HG03103 (cell line): ENCODE measurements at regions not wholly inside any gene's neighbourhood (a gene's known extent, or its start where the extent isn't known, plus 50 kb on each side); places are given as distances from the start of the nearest gene placed in this dataset.

Experiments
- ATAC-seq: cut with Tn5 transposase; IDR thresholded peaks from one replicate; pipeline ENCODE4 v1.9.1; 2021; ENCODE audit warnings: low read depth; ENCODE audit not compliant: unreplicated experiment

DNA sequence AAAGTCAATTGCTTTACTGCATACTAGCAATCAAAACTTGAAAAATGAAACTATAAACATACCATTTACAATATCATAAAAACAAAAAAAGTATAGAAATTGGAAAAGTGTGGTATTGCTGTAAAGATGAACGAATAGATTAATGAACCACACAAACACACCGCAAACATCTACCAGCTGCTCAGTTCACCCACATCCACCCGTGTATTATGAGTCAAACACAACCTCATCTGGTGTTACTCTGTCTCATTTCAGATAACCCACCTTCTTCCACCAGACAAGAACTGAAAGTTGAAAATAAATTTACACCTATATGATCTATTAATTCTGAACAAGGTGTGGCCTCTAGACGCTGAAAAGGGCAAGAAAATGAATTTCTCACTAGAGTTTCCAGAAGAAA lies 53.3 kb downstream of the BLID start:
- ATAC-seq = no peak

DNA sequence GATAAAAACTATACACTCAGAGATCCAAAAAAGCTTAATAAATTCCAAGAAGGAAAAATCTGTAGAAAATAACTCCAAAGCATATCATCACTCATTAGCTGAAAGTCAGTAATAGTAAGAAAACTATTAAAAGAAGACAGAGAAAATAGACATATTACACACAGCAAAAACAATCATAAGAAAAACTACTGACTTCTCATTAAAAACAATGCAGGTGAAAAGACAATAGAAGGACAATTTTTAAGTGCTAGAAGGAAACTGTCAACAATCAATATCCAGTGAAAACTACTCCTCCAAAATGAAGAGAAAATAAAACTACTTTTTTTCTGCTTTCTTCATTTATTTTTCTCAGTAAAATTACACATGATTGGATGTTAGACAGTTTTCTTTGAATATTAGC lies 56.5 kb downstream of the BLID start:
- ATAC-seq = no peak

DNA sequence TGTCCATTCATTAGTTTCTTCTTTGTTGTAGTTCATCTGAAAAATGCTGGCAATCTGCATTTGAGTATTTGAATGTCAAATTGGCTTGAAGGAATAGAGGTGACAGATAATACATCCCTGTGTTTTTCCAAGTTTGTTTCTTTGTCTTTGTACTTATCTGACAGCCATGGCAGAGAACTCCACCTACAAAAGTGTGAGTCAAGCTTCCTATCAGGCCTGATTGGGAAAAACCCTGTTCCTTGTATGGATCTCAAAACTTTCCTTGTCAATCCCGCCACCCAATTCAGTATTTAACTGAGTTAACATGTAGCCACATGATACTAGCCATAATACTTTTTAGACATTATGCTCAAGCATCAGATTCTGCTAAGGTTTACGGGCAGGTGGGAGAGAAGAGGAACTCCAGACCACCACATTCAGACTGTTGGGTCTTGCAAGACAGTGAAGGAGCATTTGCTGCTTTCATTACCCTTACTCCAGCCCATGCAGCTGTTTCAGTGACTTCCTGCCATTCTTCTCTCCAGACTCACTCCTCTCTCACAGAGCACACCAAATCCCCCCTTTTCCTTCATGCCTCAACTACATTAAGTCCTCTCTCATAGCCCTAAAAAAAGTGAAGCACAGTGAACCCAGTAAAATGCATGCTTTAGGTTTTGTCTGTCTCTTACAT lies 65.9 kb downstream of the BLID start:
- no peak for ATAC-seq

DNA sequence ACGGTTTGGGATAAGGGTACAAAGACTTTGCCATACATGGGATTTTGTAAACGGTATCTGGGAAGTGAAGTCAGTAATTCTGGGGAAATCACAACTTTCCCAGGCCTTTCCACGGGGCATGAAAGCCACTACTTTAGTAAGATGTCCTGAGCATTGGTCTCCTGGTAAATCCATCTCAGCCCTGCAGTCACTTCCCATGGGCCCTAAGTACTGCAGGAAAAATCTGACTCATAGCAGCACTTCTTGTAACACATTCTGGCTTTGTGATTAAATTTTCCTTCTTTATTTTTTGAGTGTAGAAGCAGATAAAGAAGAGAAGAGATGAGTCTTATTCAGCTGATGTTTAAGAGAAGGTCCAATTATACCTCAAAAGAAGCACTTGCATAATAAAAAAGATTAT lies 67.6 kb downstream of the BLID start:
- ATAC-seq = no peak

DNA sequence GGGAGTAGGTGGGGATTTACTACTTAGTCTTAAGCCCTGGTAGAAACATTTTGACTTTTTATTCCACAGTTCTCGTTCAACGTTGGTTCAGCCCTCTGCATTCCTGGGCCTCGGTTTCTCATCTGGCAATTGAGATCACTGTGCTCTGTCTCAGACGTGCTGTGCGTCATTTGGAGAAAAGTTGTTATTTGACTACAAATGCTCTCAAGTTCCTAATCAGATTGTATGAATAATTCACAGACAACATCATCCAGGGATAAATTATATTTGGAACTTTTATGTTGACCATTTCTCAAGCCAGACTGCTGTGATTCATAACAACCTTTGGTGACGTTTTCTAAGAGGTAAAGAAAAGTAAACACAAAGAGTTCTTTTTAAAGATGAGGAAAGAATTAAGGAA lies 69.2 kb downstream of the BLID start:
- no peak for ATAC-seq

DNA sequence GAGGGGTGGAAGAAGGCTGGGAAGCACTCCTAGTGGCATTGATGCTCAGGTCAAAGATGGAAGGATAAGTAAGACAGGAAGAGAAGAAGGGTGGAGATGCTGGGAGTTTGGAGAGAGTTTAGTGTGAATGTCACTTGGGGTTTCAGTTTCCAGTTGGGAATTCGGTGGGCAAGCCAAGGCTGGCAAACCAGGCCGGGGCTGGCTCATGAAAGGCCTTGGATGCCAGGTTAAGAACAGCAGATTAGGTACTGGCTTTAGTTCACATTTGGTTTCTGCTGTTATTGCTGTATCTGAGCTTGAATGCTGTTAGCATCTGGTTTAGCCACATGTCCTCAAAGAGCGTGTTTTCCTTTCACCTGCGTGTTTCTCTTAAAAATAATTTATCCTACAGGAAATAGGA lies 69.6 kb downstream of the BLID start:
- no peak for ATAC-seq

DNA sequence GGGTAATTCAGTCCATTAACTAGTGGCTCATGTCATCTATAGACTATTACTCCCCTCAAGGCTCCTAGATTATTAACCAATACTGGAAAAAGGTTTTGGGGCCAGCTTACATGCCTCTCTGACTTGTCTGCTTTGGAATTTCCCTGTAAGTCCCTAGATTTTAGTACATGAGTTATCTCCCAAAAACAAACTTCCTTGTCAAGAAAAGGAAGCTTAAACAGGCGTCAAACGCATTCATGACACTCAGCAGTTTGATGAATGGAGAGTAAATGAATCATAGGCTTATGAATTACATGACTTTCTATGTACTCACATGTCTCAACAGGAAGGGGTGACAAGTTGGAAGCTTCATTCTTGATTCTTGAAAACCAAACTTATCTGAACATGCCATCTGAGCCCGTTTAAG lies 70.8 kb downstream of the BLID start:
- ATAC-seq = no peak

DNA sequence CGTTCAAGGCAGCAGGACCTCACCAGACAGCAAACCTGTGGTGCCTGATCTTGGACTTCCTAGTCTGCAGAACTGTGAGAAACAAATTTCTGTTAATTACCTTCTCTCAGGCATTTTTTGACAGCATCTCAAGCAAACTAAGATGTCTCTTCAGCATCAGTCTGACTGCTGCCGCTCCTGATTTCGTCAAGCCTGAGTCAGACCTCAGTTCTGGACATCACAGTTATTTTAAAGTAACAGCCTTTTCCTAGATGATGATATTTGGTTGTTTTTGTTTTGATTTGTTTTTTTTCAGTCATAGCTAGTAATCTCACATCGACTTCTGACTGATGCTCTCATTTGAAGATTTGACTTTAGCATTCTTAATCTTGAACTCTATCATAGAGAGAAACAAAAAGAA lies 71.9 kb downstream of the BLID start:
- ATAC-seq = no peak

DNA sequence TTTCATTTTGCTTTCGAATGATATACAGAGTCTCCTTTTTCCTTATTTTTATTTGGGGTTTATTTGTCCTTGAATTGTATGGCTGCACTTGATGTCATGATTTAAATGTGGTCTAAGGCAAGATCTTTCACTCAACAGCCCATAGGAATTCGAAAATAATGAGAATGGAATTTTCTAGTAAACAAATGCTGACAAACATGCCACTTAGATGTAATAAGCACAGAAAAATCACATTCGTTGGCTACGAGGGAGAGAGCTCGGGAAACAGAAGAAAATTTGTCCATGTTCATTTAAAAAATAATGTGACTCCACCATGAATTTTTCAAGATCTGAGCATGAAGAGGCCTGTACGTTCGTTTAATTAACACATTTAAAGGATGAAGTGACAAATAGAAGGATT lies 73.0 kb downstream of the BLID start:
- ATAC-seq = no peak

DNA sequence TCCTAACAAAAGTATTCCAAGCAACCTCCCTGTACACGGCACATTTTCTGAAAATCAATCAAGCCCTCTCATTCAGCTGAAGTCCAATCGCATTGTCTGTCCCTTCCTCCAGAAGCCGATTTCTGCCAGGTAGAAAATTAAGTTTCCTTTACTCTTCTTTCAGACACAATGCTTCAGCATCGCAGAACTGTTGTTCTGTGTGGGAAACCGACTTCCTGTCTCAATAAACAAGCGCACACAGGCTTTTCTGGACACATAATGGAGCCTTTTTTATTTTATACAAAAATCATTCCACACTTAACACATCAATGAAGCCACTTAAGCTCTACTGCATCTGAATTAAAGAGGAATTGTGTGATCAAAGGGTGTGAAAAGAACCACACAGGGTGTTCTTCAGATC lies 75.6 kb downstream of the BLID start:
- no peak for ATAC-seq

DNA sequence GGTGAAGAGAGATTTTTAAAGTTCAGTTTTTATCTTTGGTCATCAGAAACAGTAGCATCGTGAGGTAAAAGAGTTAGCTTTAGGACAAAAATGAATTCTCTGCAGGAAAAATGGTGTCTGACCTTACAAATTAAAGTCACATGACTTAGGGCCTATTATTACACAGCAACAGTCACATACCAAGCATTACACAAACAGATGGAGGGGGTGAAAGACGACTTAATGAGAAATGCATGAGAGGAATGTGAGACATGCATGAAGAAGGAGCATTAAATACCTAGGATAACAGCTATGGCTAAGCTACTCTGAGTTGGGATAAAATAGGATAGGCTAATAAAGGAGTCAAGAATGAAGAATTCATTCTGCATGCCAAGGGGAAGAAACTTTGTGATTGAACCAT lies 77.5 kb downstream of the BLID start:
- no peak for ATAC-seq

DNA sequence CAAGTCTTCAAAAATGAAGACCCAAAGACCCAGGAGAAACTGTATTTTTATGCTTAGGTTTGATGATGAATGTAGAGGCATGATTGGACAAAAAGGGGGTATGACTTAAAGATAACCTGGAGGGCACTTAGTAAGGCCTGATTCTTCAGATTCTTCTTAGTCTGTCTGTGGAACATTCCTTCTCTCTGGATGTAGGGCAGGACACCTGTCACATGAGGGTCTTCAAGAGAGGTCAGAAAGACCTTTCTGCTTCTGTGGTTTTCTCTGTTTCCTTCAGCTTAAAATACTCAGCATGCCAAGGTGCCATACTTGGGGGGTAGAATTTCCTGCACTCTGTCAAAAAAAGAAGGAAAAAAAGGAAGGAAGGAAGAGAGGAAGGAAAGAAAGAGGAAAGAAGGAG lies 78.1 kb downstream of the BLID start:
- no peak for ATAC-seq

DNA sequence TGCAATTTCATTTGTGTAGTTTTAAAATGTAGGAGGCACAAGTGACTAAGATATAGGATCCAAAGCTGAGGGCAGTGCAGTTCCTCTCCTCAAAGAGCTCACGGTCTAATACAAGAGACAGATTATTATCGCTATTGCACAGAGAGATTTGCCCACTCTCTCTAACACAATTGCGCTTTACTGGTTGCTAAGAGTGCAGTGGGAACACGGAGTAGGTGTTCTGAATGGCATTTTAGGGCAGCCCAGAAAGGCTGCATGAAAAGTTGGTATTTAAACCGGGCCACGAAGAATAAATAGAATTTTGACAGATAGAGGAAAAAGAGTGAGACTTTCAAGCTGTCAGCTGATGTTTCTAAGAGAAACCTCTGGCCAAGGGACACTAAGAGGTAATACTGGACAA lies 79.5 kb downstream of the BLID start:
- no peak for ATAC-seq

DNA sequence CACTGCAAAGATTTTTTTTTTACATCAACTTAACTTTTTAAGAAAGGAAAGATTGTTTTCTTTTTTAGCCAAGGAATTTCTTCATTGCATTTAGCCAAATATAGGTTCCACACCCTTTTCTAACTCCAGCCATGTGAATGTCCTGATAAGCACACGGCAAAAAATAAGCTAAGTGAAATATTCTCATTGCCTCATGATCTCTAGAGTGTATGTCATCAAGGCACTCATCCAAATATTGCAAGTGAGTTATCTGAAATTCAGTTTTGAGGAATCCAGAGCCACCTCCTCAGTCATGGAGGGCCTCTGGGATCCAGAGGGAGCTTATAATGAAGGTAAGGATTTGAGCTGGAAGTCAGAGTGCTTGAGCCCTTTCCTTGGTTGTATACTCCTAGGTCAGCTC lies 80.0 kb downstream of the BLID start:
- ATAC-seq = no peak

DNA sequence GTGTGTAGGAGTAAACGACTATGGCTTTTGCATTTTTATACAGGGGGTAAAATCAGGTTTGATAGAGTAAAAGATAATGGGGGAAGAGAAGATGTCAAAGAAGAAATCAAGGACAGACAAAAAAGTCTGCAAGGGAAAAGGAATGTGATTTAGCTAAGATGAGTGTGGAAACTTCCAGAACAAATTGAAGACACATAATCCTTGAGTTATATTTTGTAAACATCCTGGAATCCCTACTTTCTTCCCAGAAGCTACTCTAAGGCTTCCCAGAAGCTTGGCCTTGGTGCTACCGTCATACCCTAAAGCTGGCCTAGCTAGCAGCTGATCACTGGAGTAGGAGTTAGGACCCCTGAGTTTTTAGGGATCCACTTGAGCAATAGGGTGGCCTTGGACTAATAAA lies 82.4 kb downstream of the BLID start:
- no peak for ATAC-seq

DNA sequence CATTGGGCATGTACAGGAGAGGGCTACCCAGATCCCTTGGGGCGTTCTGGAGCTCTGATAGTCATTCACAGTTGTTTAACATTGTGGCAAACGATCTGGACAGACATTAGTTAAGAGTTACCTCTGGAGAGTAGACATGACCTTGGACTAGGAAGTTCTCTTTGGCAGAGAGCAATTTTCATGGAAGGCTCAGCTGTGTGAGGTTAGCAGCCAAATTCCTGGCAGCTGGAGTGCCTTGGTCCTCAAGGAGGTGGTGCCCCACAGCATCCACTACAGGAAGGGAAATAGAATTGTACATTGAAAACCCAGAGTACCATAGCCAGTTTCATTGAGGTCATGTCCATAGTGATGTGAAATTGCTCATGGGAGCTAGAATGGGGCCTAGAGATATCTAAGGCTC lies 82.8 kb downstream of the BLID start:
- no peak for ATAC-seq

DNA sequence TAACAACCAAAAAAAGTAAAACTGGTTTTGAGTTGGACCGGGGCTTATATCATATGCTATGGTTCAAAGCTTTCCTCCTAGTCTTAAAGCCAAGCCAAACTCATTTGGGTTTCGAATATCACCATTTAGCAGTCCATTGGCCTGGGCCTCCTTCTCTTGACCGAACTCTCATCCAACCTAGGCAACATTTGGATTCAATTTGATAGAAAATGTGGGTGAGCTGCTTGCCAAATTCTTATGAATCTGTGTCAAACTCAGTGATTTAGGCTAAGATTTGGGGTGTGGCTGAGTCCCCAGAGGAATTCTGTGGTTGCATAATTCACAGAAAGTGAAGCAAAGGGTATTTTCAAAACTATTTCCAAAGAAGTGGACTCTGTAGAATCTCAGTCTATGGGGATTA lies 83.7 kb downstream of the BLID start:
- no peak for ATAC-seq

DNA sequence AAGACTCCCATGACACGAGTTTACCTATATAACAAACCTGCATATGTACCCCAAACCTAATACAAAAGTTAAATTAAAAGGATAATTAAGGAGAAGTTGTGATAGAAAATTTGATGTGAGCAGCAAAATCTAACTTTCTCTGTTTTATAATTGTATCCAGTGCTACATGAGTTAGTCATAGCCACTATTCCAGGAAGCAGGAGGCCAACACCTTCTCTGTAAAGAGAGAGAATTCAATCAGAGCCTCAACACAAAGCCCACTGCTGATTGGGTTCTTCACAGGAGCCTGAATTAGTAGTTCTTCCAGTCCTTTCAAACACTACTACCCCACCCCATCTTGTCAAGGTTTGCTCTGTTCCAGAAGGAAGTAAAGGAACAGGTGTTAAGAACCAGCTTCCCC lies 84.2 kb downstream of the BLID start:
- ATAC-seq = no peak

DNA sequence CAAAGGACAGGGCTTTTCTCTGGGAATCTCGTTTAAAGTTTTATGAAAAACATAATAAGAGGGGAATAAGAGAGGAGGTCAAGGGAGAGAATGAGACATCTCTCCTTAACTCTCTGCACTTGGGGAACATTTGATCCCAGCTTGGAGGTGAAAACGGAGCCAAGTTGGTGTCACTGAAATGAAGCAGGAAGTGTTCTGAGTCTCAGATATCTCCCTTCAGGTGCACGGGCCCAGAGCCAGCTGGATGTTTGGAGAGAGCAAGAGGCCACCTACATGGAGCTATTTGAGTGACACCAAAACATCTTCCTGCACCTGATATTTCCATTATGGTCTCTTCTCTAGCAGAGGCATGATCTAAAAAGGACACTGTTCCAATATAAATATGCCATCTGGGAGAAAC lies 85.7 kb downstream of the BLID start:
- ATAC-seq = no peak

DNA sequence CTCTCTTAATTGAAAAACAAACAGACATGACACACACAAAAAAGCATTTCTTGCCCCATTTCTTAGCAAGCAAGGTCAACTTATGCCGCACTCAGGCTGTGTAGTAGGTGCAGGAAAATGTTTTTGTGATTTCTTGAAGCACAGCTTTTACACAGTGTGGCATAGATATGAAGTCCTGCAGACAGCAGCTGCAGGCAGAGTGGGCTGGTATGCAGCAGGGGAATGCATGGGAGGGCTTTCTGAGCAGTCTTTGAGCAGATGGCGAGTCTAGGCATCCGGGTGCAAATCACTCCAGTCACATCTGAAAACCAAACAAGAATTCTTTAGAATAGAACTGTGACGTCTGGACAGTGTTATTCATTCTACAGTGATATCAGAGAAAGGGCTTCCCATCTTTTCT lies 87.5 kb downstream of the BLID start:
- ATAC-seq = no peak

DNA sequence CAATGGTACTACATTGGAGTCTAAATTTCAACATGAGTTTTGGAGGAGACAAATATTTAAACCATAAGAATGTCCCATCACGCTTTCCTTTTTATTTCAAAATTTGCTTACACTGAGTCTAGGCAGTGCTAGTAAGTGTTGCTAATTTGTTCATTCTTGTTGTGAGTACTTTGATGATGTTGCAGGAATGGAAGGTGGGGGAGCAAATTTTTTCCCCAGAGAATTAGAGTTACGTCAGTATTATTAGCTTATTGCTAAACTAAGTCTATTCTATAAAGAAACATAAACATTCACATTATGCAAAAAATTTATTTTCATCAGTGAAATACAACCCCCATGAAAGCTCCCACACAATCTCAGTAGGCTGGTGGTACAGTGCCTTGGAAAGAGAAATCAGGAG lies 88.0 kb downstream of the BLID start:
- ATAC-seq = no peak

DNA sequence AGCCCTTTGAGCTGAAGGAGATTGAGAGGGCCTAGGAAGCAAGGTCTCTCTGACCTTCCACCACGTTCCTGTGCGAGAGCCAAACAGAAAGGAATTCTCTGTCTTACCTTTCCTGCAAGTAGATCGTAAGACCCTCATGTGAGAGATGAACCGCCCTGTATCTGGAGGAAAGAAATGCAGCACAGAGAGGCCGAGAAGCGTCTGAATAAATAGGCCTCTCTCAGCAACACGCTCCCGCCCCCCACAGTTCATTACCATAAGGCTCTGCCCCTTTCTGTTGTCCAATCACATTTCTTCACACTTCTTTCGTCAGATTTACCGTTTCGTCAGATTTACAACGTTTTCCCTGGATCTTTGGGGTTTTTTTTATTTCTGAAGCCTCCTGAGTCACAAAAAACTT lies 90.3 kb downstream of the BLID start:
- ATAC-seq = no peak

DNA sequence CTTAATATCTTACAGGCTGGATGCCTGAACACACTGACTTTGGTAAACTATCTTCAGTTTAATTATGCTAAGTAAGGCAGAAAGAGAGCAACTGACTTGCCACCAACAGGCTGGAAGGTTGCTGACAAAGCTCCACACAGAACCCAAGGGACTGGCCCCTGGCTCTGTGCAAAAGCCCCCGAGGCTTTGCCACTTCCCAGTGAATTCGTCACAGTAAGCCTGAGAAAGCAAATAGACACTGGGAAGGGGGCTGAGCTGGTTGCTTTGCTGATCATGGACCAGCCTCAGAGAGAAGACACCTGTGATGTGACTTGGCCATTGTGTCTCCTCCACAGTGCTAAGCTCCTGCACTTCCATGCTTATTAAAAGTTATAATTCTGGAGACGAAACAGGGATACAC lies 91.7 kb downstream of the BLID start:
- no peak for ATAC-seq
